ENCODE measurements at regions not wholly inside any gene's neighbourhood (a gene's known extent, or its start where the extent isn't known, plus 50 kb on each side); places are given as distances from the start of the nearest gene placed in this dataset.

GRCh38 chrX:13494562-13494961, 74.8 kb upstream of the EGFL6 start:
- H3K4ac ChIP-seq (replicated peaks; ENCODE audit: insufficient read length, low read depth, low read length): no peak overlapping the region
- POLR2A ChIA-PET (ENCODE audit: partially characterized antibody): interaction anchor here (1.6 kb wide), 1 partner anchor 518 kb away, joined by 4 read pairs; no protein-coding TSS in a partner anchor
- H3K9ac ChIP-seq (replicated peaks in 1 of 4; ENCODE audit: extremely low read depth in 1 of 4, low read depth in 3 of 4, low read length in 3 of 4): no peak overlapping the region
- no peak overlapping the region for H2AFZ ChIP-seq (ENCODE audit: low read length)
- H2BK20ac ChIP-seq (ENCODE audit: low read length): no peak overlapping the region
- no peak overlapping the region for H3K14ac ChIP-seq (ENCODE audit: insufficient read length)
- H4K20me1 ChIP-seq (replicated peaks in 1 of 2; ENCODE audit: control insufficient read depth in 1 of 2, insufficient read depth in 2 of 2, low read length in 2 of 2): no peaks in the 10 kb centered on the region
- no peak overlapping the region for H4K8ac ChIP-seq (ENCODE audit: extremely low read depth, insufficient read depth, low read length)
- H3K27me3 ChIP-seq (replicated peaks in 1 of 4; ENCODE audit: control insufficient read depth in 3 of 4, extremely low read depth in 1 of 4, insufficient read depth in 3 of 4, low read length in 3 of 4): no peaks in the 10 kb centered on the region
- no peaks in the 10 kb centered on the region for H3K9me3 ChIP-seq (ENCODE audit: insufficient read depth in 2 of 2, low read depth in 1 of 2, low read length in 1 of 2)
- no peaks in the 10 kb centered on the region for H3K4me1 ChIP-seq (replicated peaks in 1 of 4; ENCODE audit: control insufficient read depth in 3 of 4, insufficient read depth in 4 of 4, low read length in 3 of 4)
- no peaks in the 10 kb centered on the region for H3K36me3 ChIP-seq (ENCODE audit: control insufficient read depth in 2 of 4, insufficient read depth in 4 of 4, low read length in 3 of 4)
- H3K56ac ChIP-seq (replicated peaks; ENCODE audit: insufficient read length, low read depth, low read length): no peak overlapping the region
- no peak overlapping the region for H3K4me2 ChIP-seq (ENCODE audit: insufficient read depth in 1 of 2, low read depth in 2 of 2, low read length in 2 of 2)
- no peaks in the 10 kb centered on the region for H3K23me2 ChIP-seq (ENCODE audit: low read depth, low read length)
- H4K91ac ChIP-seq (replicated peaks; ENCODE audit: insufficient read length, low read length): no peak overlapping the region
- CTCF ChIA-PET (ENCODE audit: partially characterized antibody): interaction anchor here (1.6 kb wide), 1 partner anchor 28 kb away, joined by 3 read pairs; no protein-coding TSS in a partner anchor
- H2BK12ac ChIP-seq (ENCODE audit: low read depth, low read length): no peak overlapping the region
- no peak for FAIRE-seq
- DNase-seq (ENCODE audit: low read depth in 1 of 2, low spot score in 2 of 2): no peak
- H3K23ac ChIP-seq (ENCODE audit: insufficient read length): no peak overlapping the region
- H2BK120ac ChIP-seq (replicated peaks; ENCODE audit: low read depth, low read length): no peak overlapping the region
- WGBS, 2 experiments (ENCODE audit: extremely low coverage in 1 of 2, insufficient coverage in 1 of 2, insufficient read length in 1 of 2, insufficient replicate concordance in 2 of 2, low coverage in 1 of 2, low lambda C conversion rate in 2 of 2, missing lambda C conversion rate in 1 of 2): 79% methylated on average over 2 of the region's 2 CpGs; no CpG with 5 or more reads in 1 of the 2 experiments
- H2BK5ac ChIP-seq (ENCODE audit: low read depth, low read length): no peak overlapping the region
- no peak overlapping the region for H3K27ac ChIP-seq (ENCODE audit: low read depth, low read length)
- no peaks in the 10 kb centered on the region for H3K79me2 ChIP-seq (ENCODE audit: control insufficient read depth in 1 of 2, insufficient read depth in 2 of 2, low read length in 2 of 2)
- H4K5ac ChIP-seq (ENCODE audit: insufficient read length, low read depth, low read length): no peak overlapping the region
- H2AK5ac ChIP-seq (ENCODE audit: low read depth, low read length): no peak overlapping the region
- H3K4me3 ChIP-seq (ENCODE audit: extremely low read depth in 1 of 4, insufficient read depth in 2 of 4, low read depth in 3 of 4, low read length in 4 of 4): no peak overlapping the region
- no peaks in the 10 kb centered on the region for H3K79me1 ChIP-seq (ENCODE audit: low read depth, low read length)
- H2BK15ac ChIP-seq (ENCODE audit: low read length): no peak overlapping the region
- no peak overlapping the region for H3K18ac ChIP-seq (ENCODE audit: extremely low read depth, low read length)
- TF ChIP-seq NANOG (IDR thresholded peaks at IDR 0.05; ENCODE audit: insufficient read depth, low read depth, low read length, poor library complexity, severe bottlenecking) (no peak), BCL11A (IDR thresholded peaks at IDR 0.05; ENCODE audit: low read depth in 2 of 2, low read length in 2 of 2) (no peak), SRF (IDR thresholded peaks at IDR 0.05; ENCODE audit: low read depth, low read length) (no peak), KDM1A (IDR thresholded peaks at IDR 0.05; ENCODE audit: borderline replicate concordance, low read length) (no peak), ASH2L (IDR thresholded peaks at IDR 0.05; ENCODE audit: low read length) (no peak)

All from H1 (cell line).